CD4-positive, alpha-beta T cell treated with Interleukin-17A for 4 hours (primary cell): ENCODE measurements at regions not wholly inside any gene's neighbourhood (a gene's known extent, or its start where the extent isn't known, plus 50 kb on each side); places are given as distances from the start of the nearest gene placed in this dataset.

Source experiments
- DNase-seq: peaks from one replicate; pipeline ENCODE4 v3.0.0-alpha.2; 2020; ENCODE audit warnings: mixed read lengths

DNA sequence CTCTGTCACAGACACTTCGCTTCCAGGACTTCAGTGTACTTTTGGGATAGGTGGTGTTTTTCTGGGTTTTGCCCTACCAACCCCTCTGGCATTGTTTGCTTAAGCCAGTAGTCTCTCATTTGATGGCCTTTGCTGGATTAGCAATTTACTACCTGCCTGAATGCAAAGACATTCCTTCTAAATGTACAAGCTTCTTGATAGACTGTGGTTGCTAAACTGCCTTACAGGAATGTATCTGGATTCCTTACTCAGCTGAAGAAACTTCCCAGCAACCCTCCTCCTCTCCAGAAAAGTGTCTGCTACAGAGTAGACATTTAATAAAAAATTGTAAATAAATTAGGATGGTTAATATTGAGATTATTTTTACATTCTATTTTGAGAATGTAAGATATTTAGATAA, 1916.7 kb downstream of the EFNA5 start:
- no peak for DNase-seq

DNA sequence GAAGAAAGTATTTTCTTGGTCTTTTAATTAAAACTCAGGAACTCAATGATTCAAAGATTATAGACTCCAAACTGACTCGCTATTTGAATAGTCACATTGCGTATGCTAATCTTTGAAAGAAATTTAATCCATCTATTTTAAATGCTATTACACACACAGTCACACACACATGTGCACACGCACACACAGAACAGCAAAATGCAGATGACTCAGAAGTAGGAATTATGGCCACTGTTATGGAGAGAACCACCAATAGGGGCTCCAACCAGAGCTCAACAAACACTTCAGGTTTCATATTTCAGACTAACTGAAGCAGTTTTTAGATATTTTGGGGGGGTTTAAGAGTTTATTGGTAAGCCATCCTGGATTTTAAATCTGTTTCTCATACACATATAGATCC, 1917.9 kb downstream of the EFNA5 start:
- no peak for DNase-seq

DNA sequence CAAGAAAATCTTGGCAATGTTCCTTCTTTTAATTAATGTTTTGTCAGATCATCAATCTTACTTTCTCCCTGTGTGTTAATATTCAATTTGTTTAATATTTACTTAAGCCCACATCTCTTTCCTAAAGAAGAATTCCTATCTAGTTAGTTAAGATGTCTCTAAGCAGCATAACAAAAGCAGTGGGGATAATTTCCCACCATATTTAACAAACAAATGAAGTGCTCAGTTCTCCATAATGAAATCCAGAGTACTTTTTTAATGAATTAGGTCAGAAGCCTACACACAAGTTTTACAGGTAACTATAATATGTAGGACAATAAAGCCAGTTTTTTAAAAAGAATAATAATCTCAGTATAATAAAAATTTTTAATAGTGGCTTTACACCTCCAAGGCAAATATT, 1918.8 kb downstream of the EFNA5 start:
- no peak for DNase-seq

DNA sequence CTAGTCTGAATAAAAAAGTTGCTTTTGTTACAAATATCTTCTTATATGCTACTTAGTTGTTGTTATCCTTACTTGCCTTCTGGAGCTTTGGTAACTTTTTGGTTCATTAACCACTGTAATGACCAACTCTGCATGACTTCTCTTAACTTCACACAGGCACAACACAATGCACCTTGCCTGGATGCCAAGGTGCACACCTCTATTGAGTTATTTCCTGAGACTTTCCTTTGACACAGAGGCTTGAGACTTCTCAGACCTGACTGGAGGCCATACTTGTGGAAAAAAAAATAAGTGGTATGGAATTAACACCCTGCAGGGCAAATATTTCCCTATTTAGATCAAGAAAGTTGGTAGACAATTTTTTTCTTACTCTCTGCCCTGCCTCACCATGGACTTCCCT, 1925.6 kb downstream of the EFNA5 start:
- DNase-seq = no peak

DNA sequence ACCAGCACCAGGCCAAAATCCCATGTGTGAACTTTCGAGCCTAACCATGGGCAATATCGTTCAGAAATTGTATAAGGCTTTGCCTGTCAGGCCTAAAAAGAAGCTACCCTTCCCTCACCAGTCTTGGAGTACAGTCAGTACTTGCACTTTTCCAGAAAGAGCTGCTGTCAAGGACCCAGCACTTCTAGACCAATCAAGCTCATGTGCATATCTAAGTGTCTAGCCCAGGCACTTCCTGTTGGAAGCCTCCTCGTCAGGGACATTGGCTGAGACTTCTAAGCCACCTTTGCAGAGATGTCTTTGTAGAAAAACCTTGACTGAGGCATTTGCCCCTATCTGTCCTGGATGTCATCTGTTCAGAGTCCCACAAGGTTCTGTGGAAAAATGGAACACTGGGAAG, 1930.5 kb downstream of the EFNA5 start:
- no peak for DNase-seq

DNA sequence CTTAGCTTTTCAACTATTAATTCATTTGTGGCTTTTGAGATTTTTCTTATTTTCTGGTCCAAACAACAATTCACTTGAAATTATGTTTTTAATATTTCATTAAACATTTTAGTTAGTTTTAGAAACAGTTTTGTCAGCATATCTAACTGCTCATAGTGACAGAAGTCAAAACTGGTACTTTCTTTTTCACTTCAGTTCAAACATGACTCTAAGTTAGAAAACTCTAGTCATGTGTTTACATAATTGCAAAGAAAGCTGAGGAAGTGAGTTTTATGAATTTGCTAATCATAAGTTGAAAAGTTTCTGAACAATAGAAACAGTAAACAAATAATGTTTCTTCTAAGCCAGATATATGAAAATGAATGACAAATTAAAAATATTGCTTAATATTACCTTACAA, 1931.0 kb downstream of the EFNA5 start:
- no peak for DNase-seq

DNA sequence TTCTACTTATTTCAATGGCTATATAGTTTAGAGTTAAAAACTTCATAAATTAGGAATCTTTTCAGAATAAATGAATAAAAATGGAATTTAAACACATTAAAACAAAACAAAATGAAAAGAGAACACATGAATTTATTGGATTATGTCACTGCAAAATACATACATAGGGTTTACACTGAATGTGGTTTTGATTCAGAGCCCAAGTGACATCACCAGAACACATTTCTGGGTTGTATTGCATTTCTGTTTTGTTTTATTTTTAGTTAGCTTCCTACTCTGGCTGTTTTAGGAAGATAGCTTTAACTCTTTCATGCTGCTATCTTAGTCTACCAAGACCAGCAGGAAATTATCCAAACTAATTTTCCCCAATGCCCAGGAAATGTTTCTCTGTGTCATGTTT, 1935.0 kb downstream of the EFNA5 start:
- no peak for DNase-seq

DNA sequence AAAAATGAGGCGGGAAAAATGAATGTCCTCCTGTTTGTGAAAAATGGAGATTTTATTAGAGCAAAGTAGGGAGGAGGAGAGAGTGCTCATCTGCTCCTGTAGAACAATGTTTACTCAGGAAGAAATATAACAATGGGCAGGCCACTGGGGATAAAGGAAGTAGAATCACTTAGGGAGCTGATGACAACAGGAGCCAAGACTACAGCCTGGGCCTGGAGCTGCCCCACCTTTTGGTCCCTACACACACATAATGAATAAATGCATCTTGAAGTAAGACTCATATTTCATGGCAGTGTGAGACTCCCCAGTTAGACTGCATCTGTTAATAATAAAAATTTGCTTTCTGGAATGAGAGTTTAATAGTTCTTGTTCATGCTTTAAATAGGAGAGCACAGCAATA, 1939.8 kb downstream of the EFNA5 start:
- no peak for DNase-seq

DNA sequence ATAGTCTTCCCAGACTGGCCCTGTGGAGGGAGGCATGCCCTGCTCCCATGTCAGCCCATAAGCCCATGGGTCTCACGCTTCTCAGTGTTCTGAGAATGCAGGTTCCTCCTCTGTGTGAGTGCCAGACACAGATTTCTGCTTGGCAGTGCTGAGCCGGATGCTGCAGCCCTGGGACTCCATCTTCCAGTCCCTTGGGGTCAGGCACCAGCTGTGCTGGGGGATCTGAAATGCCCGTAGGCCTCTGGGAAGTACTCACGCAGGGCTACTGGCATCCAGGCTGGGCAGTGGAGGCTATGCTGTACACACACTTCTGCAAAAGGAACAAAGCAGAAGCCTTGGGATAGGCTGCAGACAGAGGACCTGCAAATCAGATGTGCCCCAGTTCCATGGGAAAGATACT, 1944.6 kb downstream of the EFNA5 start:
- DNase-seq = no peak

DNA sequence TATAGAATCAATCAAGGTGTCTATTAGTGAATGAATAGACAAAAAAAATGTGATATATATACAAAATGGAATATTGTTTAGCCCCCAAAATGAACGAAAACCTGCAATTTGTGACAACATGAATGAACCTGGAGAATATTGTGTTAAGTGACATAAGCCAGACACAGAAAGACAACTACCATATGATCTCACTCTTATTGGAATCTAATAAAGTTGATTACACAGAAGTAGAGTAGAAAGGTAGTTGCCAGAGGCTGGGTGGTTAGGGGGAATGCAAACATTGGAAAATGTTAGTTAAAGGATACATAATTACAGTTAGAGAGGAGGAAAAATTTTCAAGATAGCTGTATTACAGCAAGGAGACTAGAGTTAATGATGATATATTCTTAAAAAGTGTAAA, 1962.3 kb downstream of the EFNA5 start:
- no peak for DNase-seq

DNA sequence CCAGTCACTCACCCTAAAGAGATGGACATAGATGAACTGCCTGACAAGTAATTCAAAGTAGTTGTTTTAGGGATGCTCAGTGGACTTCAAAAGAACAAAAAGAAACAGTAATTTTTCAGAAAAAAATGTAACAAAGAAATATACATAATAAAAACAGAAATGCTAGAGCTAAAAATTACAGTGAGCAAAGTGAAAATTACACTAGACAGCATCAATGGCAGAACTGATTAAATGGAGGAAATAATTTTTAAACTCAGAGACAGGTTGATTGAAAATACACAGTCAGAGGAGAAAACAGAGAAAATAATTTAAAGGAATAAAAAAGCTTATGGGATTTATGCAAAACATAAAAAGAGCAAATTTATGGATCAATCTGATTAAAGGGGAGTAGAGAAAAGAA, 1968.4 kb downstream of the EFNA5 start:
- no peak for DNase-seq

DNA sequence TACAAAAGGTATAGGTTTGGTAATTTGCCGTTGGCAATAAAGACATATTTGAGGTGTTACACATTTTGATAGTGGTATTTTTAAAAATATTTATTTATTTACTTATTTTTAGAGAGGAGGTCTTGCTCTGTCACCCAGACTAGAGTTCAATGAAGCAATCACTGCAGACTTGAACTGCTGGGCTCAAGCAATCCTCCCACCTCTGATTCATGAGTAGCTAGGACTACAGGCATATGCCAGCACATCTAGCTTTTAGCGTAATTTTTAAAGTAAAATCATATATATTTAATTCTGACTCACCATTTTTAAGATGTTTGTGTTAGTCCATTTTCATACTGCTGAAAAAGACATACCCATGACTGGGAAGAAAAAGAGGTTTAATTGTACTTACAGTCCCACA, 1974.3 kb downstream of the EFNA5 start:
- DNase-seq = no peak

DNA sequence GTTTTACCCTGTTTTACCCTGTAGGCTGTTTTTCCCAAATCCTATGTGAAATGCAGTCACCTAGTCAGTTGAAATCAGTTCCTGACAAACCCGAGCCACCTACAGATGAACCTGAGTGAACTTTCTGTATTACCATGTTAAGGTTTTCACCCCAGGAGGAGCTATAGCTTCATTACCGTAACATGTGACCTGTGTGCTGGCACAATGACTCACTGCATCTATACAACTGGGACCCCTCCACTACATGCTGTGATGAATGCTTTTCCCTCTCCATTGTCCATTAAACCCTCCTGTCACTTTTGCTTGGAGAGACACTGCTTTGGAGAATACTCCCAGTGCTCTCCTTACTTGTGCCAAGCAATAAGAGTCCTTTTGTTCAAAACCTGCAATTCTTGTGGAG, 1974.8 kb downstream of the EFNA5 start:
- no peak for DNase-seq

DNA sequence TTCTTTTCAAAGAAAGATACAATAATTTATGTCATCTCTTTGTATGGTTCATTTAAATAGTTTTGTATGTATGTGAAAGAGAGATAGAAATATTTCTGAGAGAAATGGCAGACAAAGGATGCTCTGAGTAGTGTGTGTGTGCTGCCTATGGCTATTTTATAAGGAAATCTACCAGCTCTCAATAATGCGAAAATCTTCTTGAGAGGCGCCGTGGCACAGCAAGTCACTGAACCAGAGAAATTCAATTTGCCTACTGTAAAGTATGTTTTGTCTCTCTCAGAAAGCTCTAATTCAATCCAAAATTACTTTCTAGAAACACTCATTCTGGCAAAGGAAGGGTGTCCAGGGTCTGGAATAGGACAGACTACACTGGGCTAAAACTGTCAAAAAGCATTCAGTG, 1981.1 kb downstream of the EFNA5 start:
- DNase-seq = no peak

DNA sequence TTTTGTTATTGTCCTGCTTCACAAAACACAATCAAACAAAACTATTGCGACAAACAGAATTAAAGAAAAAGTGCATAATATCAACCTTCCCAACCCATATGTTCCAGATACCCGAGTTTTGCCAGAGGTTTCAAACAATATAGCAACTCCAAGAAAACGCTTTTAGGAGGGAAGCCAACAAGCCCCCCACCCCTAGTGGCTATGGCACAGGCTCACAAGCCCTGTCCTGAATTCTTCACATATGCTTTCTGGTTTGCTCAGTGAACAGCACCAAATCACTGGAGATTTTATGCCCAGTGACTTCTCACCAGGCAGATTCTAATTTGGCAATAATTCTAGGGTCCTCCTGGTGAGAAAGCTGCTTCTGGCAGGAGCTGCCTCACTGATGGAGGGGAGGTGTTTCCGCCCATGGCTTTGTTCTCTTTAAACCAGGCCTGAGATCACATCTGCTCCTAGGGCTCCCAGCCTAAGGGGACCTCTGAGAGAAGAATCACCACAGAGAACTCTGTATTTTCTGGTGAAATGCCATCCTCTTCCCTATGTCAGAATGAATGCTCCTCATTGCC, 1982.4 kb downstream of the EFNA5 start:
- no peak for DNase-seq

DNA sequence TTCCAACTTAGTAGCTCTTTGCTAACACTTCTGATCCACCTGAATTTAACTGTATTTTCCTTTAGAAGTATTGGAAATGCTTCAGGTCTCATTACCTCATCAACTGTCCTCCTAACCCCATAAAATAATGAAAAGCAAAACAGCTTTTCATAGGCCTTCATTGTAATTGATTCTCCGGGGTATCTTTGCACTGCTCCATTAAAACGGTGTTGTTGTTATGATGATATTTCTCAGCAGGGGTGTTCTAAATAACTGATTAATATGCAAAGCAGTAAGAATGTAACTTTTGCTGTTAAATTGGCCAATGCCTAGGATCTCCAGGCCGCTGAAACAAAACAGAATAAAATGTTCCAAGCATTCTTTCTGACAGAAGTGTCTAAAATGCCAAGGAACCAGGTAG, 1983.2 kb downstream of the EFNA5 start:
- DNase-seq = no peak

DNA sequence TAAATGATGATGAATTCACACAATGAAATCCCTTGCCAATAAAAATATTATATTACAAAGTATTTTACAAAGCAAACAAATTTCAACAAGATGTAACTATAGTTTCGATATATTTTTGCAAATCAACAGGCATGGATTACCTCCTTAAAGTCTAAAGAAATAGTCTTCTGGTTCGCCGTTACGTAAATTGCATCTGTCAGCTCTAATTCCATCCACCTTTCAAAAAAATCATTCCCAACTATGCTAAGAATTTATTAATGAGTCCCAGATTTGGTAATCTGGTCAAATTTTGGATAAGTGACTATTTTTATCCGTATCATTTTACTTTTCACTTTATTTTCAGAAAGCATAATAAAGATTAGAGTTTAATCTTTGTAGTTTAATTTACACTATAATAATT, 1984.9 kb downstream of the EFNA5 start:
- no peak for DNase-seq

DNA sequence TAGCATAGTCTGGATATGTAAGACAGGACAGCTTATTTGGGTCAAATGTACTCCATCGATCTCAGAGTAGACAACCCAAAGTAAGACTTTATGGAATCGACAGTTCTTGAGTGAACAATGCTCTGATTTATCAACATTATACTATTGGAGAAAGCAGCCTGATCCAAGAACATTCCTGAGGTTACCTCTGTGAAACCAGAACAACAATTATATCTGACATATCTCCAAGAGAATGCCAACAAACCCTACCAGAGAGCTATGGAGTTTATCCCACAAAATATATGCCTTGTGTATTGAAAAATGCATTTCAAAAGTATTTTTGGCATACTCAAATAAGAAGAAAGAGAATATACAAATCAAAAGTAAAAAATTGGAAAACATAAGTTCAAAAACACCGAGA, 1985.9 kb downstream of the EFNA5 start:
- DNase-seq = no peak

DNA sequence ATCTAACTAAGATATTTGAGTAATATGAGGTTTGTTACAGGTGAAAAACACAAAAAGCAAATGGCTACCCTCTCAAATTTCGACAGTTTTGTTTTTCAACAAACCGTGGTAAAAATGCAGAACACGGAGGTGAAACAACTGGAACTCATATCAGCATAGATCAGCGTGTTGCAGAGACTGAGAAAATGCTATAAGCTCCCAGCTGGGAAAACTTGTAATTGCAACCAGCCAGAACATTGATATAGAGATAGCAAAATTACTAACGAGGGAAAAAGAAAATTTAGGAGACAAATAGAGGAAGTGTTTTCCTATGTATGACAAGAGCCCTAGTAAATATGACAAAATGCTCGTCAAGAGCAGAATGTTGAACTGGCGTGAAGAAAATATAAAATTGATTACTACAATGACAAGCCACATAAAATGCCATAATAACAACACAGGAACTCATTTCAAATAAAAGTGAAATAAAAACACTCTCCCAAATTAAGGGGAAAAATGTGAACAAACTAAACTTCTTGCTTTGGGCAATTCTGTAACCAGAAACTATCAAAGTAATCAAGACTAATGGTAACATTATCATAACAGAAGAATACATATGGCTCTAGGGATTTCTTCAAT, 1989.8 kb downstream of the EFNA5 start:
- DNase-seq = no peak

DNA sequence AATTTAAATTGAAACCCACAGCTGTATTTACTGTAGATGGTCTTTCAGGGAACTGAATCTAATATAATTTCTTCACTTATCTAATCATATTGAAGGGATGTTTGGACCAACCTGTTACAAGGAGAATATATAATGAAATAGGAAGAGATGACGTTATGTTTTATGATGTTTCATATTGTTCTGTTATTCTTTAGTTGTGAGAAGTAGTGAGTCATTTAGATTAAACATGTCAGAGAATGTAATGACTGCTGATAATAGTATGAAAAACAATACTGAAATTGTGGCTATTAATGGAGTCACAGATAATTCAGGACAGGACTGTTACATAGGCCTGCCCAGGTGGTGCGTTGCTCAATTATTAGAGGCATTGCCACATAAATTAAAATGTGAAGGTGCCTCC, 1993.4 kb downstream of the EFNA5 start:
- no peak for DNase-seq

DNA sequence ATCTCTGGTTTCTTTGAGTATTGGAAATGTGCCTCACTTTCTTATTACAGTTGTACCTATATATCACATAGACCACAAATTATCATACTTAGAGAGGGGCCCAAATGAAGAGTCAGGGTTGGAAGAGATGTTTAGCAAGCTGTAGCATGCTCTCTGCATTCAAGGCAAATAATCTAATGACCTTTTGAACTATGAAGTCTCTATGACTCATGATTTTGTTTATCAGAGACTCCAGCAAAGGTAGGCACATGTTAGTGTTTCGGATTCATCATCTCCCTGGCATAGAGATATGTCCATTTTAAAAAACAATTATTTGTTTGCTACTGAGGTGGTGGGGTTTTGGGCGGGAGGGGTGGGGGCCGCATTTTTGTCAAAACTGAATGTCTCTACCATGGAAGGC, 2000.1 kb downstream of the EFNA5 start:
- DNase-seq = no peak

DNA sequence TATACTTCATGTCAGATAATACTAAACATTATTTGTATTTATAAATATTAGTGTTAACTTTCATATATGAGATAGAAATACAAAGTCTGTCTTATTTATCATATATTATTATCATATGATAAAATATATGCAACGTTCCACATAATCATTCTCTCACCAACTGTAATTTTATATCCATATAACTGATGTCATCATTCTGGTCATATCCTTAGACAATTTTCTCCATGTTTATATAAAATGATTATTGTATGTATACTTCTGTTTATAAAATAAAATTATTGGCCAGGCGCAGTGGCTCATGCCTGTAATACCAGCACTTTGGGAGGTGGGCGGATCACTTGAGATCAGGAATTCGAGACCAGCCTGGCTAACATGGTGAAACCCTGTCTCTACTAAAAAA, 2007.1 kb downstream of the EFNA5 start:
- DNase-seq = no peak

DNA sequence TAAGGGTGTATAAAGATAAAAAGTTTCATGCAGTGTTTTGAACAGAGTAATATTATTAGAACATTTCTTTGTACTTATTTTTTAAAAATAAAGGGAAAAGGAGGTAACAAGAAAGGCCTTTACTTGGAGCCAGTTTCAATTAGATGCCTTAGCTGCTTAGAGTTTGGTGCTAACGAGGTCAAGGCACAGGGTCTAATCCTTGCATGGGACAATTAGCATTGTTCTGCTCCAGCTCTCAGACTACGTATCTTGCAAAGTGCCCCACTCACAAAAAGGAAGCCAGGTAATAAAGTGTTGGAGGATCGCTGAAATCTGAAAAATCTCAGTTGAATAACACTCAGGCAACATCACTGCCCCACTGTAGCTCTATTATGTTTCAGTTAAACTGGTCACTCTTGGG, 2011.3 kb downstream of the EFNA5 start:
- DNase-seq = no peak

DNA sequence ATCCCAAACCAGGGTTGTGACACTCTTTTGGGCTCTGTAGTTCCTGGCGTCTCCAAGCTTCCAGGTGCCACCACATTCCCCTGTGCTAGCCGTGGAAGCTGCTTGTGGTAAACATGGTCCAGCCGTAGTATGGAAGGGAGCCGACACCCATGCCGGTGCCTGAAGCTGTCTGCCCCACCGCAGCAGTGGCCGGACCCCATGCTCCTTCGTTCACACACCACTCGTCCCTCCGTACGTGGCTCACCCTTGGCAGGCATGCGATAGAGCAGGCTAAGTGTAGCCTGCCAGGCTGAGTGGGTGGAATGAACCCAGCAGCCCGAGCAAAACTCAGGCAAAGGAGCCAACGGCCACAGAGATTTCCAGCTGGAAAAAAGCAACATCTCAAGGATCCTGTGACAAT, 2030.4 kb downstream of the EFNA5 start:
- DNase-seq = no peak

DNA sequence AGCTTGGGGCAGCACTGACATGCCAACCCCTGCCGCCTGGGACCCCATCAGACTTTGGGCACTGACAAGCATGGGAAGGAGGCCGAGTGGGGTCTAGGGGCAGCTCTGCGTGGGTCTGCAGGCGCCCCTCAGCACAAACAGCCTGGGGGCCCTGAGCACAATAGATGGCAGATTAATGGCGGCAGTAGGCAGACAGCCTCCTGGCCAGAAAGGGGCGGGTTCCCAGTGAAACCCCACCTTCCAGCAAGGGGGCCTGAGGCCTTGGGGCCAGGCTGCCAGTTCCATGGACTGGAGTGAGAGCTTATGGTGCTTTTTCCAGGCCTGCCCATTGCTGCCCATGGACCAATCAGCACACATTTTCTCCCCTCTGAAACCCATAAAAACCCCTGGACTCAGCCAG, 2031.2 kb downstream of the EFNA5 start:
- no peak for DNase-seq

DNA sequence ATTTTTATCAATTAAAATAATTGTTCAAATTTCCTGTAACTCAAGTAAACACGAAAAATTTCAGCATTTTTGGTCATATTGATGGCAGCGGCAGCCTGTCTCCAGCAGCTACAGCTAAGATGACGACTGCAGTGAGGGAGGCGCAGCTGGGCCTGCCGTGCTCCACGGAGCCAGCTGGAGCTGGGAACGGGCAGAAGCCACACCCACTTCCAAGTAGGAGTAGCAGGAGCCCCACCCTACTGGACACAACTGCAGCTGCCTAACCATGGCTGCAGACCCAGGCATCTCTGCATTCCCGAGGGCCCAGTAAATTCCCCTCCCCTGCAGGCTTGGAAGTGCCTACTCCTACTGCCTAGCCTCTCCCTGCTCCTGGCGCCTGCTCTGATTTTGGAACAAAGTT, 2031.7 kb downstream of the EFNA5 start:
- no peak for DNase-seq
